AG08395 (cell line): ENCODE measurements at regions not wholly inside any gene's neighbourhood (a gene's known extent, or its start where the extent isn't known, plus 50 kb on each side); places are given as distances from the start of the nearest gene placed in this dataset.

Source experiments
- DNase-seq: peaks from one replicate; pipeline ENCODE4 v3.0.0; 2012; ENCODE audit warnings: mixed read lengths, low spot score

DNA sequence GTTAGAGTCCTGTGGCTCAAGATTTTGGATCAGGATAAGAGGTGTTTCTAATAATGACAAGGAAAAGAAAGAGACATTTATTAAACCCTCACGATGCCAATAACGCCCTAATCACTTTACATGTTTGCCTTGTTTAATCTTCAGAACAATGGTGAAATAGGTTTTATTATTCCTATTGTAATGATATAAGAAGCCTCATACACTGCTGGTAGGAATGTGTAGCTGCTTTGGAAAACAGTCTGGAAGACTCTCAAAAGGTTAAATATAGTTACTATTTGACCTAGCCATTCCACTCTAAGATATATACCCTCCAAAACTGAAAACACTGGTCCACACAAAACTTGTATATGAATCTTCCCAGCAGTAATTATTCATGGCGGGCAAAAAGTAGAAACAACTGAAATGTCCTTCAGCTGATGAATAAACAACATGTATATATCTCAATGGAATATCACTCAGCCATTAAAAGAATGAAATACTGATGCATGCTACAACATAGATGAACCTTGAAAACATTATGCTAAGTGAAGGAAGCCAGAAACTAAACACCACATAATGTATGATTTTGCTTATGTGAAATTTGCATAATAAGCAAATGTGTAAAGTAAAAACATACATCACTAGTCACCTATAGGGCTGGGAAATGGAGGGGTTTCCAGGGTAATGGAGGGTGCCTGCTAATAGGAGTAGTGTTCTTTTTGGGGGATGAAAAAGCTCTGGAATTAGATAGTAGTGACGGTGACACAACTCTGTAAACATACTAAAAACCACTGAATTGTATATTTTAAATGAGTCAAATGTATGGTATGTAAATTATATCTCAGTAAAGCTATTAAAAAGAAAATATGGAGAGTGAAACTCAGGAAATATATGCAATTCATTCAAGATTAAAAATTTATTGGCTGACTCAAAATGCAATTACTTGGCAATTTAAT lies 76.9 kb upstream of the ANK3 start:
- no peak for DNase-seq

DNA sequence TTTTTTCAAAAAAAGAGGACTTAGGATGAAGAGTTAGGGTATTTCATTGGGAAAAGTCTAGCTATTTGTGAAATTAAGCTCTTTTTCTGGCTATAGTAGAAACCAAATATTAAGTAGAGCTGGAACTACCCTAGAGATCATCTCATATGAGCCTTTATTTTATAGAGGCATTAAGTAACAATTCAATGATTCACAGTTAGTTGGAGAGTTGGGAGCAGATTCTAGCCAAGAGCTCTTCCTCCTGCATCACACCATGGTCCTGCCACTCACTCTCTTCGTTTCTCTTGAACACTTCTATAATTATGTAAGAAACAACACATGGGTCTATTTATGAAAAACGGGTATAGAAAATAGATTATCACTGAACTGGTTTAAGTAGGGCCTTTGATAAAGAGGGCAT lies 76.1 kb upstream of the ANK3 start:
- peak; percentile 19 for DNase-seq

DNA sequence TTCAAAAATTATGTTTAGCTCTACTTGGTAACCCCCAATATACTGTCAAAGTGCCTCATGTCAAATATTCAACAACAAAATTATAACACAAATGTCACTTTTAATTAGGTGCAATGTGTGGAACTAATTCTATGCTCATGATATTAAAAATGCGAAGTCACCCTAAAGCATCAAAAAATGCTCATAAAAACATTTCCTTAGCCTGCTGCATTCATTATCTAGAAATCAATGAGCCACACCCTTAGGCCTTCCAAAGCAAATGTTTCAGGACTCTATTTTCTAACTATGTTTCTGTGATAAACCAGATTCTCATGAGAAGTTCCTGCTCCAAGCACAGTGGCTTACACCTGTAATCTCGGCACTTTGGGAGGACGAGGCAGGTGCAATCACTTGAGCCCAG lies 75.0 kb upstream of the ANK3 start:
- no peak for DNase-seq

DNA sequence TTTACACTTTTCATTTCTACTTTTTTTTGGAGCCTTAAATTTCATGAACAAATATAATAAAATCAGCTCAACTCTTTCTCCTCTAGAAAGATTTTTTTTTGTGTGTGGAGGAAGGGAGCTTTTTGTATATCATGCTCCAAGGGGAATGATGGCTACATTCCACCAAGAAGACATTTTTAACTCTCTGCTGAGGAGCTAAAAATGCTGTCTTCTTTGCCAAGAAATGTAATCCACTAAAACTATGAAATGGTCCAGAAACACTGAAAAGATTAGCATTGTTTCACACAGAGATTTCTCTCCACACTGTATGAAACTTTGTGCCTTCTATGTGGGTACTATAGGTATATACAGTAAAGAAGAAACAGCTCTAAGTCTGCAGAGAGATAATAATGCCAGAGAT lies 74.1 kb upstream of the ANK3 start:
- DNase-seq: no peak

DNA sequence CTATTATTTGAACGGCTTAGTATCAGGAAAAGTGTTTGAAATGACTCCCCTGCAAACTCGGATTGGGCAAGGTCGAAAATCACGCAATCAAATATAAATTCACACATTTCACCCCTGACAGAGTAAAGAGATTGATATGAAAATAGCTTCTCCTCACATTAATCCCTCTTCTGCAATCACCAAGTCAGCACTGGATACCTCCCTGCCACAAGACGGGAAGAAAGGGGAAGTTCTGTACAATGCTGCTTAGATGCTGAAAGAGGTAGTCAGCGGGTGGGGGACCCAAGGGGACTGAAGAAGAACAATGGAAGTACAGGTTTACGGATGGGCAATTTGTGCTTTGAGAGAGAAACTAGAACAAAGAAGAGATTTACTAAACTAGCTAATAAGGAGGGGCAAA lies 72.0 kb upstream of the ANK3 start:
- no peak for DNase-seq

DNA sequence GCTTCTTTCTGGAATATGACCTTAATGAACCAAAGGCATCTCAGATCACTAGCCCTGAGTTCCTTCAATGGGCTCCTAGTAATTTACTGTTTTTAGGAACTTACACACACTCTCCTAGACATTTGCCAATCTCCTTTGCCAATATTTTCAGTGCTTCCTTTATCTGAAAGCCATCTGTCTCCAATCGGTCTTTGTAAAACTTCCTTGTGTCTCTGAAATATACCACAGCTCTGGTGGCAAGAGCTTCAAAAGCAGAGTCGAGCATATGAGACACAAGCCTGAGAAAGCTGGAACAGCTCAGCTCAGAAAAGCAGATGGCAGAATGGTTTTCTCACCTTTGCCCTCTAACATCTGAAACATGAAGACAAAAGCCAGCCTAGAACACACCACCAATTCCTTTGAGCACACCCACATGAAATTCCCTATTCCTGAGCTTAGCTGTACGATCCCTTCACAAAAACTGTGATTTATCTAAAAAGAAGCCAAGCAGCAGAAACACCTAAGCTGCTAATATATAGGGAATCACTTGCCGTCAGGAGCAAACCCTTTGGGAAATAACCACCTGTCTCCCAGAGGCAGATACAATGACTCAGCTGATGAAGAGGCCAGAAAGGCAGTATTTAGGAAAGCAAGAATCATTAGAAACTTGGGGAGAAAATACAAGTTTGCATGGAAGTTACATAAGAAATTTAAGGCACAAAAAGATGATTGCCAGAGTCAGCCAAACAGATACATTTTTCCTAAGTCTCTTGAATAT lies 70.2 kb upstream of the ANK3 start:
- no peak for DNase-seq

DNA sequence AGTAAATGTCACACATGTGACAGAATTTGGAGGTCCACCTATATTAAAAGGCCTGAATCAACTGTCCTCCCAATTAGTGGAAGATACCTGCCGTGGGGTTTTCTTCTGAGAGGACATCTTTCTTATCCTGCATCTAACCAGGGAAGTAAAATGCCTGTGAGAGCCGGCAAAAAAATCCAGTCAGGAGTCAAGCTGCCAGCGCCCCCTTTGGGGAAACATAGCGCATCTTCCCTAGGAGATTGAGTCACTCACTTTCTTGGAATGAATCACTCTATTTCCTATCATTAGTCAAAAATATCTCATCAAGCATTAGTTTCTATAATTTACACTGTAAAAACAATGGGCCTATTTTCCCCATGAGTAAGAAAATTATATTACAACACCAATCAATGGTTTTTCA lies 66.4 kb upstream of the ANK3 start:
- no peak for DNase-seq

DNA sequence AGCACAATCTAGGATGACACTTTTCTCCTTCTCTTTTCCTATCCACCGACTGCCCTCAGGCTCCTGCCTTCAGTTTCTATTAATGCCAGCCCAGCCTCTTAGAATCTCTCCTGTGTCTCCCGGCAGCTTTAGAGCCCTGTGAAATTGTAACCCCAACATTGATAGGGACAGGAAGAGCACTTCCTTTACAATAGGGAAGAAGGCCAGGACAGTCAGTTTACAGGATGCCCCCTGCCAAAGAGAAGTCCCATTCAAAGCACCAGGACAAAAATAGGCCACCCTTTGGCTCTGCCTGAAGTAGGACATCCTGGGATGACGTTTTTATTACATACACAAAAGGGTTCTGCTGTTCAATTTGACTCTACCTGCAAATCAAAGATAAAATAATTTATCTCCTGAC lies 64.7 kb upstream of the ANK3 start:
- no peak for DNase-seq

DNA sequence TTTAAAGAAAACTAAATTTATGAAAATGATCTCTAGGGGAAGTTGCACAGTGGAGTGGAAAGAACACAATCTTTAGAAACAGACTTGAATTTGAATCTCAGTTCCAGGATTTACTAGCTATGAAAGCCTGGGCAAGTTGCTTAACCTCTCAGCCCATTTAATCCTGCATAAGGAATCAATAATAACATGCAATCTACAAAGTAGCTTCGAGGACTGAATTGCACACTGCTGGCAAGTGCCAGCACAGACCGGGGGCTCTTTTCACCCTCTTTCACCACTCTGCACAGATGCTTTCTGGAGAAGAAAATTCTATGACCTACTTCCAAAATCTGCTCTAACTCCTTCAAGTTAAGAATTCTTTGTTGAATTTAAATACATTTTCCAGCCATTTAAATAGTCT lies 63.4 kb upstream of the ANK3 start:
- no peak for DNase-seq

DNA sequence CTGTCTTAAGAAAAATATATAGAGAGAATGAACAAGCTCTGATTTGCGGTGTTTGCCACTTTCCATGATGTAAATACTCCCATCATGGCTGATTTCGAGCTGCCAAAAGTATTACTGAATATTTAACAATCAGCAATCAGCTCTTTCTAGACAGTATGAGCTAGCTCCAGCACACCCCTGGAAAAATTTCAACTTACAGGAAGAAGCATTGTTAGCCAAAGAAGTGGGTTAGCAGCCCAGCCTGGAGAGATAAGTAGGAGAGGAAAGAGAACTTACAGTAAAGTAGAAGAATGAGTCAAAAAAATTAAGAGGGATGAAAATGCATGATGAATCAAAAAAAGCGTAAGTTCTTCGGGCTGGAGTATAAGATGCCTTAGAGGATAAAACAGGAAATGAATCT lies 60.6 kb upstream of the ANK3 start:
- DNase-seq: no peak

DNA sequence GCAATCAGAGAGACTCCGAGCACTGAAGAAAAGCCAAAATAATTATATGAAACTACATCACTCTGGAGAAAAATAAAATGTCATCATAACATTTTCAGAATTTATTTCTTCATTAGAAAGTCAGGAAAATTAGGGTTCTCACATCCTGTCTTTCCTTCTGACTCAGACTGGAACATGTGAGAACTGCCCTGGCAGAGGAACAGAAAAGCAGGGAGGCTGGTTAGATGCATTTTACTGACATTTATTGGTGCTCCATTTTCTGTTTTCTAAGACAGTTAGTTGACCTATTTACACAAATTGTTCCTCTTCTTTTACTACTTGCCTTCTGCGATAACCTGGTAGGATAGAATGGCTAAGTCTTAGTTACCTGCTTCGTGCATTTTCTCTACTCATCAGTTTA lies 58.6 kb upstream of the ANK3 start:
- peak; percentile 15 for DNase-seq

DNA sequence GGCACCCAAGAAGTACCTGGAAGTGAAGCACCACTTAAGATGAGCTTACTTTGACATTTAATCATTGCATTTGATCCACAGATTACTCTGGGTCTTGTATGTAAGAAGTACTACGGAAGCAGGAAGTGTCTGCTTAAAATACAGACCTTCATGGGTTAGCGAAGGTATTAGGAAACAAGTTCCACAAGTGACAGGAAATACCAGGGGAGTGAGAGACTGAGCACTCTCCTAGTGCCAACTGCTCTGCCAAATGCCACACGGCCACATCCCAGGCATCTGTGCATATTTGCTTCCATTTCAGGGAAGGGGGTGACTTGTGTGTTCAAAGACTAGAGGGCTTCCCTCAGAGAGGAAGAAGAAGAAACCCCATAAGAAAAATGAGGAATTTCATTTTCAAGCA lies 57.2 kb upstream of the ANK3 start:
- DNase-seq: peak; percentile 44

DNA sequence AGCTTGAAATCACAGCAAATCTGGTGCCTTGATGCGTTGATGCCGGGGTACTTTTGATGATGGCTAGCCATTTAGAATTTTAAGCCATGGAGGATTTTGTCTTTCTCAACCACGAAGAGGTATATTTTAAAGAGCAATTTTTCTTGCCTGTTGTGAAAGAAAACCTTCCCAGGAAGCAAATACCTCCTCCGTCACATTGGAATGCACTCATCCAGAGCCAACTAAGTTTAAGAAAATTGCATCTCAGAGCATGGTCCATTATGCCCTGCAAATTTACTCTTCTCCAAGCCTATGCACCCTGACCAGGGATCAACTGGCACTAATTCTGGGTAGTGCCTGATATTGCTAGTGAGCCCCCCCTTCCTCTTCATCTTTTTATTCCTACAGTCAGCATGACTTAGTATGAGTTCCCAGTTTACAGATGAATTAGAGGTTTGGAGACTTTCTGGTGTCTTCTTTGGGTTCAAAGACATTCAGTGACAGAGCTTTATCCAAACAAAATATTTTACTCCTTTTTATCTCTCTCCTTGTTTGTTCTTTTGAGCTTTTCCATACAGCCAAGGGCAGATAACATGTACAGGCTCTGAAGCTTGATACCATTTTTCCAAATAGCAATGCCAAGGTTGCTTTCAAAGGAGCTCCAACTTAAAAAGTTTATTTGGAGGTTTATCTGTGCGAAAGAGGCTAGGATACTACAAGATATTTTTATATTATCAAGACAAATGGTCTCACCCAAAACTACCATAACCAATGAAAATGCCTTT lies 56.6 kb upstream of the ANK3 start:
- no peak for DNase-seq

DNA sequence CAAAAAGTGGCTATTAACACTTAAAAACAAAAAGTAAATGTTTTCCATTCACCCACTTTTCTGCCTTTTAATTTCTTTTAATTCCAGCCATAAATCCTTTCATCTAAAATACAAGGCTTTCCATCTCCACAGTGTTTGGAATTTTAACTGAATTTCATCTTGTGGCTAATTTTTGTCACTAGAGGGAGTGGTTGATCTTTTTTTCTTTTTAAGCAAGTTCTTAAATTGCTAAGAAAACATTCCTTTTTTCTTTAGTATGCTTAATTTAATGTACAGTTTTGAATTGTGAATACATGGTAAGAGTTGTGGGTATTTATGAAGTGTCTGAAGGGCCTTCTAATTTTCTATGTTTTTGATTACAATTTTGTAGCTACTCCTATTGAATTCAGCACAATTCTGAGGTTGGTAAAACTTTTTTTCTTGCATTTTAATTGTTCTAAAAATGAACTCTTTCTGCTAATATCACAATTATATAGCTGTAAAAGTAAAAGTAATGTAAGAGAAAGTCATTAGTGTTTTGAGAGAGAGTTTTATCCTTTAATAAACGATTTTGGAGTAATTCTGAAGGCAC lies 54.9 kb upstream of the ANK3 start:
- no peak for DNase-seq

DNA sequence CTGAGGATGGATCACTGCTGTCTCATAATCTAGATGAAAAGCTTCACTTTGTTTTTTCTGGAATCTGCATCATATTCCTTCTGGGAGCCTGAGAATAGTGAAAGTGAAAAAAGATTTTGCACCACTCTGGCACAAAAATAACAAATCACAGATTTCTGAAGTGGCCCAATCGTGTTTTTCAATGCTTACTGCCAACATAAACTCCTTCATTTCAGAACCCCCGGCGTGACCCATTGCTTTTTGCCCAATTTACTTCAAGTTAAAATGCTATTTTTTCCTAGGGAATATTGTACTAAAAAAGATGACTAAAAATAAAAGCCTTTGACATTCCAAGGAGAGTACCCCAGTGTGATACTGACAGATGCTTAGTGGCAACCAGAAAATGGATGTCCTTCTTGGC lies 53.7 kb upstream of the ANK3 start:
- no peak for DNase-seq

DNA sequence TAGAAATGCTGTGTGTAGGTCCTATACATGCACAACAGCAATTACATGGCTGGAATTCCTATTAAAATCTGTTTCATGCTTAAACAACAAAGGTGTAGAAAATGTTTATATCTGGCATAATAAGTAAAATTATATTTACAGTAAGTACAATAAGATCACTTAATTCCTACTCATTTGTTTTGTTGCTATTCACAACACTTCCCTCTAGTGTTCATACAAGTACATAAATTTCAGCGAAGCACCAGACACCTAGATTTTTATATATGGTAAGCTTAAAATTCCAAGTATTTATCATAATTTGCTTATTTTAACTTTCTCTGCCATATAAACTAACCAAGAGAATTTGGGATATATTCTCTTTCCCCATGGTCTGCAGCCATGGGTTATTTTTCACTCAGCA lies 51.8 kb upstream of the ANK3 start:
- no peak for DNase-seq

DNA sequence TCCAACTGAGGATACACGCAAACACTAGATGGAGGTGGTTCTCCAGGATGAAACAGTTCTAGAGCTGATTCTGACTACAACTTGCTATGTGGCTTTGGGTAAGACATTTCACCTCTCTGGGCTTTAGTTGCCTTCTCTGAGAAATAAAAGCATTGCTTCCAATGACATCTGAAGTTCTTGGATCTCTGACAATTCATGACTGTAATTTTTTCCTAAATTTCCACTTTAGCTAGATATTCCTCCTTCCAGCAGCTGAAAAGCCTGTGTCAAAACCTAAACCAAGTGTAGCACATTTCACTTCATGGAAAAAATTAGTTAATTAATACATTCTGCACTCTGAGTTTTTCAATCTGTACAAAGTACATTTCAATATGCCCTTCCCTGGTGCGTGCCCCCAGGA lies 50.0 kb upstream of the ANK3 start:
- no peak for DNase-seq
